GM12891 (cell line): ENCODE measurements at regions not wholly inside any gene's neighbourhood (a gene's known extent, or its start where the extent isn't known, plus 50 kb on each side); places are given as distances from the start of the nearest gene placed in this dataset.

Experiments used
- DNase-seq: peaks from one replicate; pipeline ENCODE4 v3.0.0; 2011; ENCODE audit warnings: low spot score; ENCODE audit not compliant: insufficient read length
- FAIRE-seq: peaks from 2 replicates; lab custom pipeline; 2011; peaks lifted over from hg19 to GRCh38; lab: Jason Lieb, UNC
- PAX5 ChIP-seq: IDR thresholded peaks from 2 replicates; pipeline ENCODE4 v1.6.1; 2011; ENCODE audit warnings: low read length, moderate library complexity, mild to moderate bottlenecking; ENCODE audit not compliant: insufficient read depth, severe bottlenecking
- POLR2A ChIP-seq: IDR thresholded peaks from 2 replicates; pipeline ENCODE4 v1.6.1; 2011; ENCODE audit warnings: low read depth, low read length, control low read depth
- POLR2AphosphoS5 ChIP-seq: IDR thresholded peaks from 2 replicates; pipeline ENCODE4 v1.6.1; 2011; ENCODE audit warnings: low read depth, low read length, control low read depth
- POU2F2 ChIP-seq: IDR thresholded peaks from 2 replicates; pipeline ENCODE4 v1.6.1; 2011; ENCODE audit warnings: low read depth, mild to moderate bottlenecking, control low read depth, low read length, moderate library complexity
- SPI1 ChIP-seq: IDR thresholded peaks from 2 replicates; pipeline ENCODE4 v1.6.1; 2011; ENCODE audit warnings: low read depth, low read length, control low read depth
- TAF1 ChIP-seq: IDR thresholded peaks from 2 replicates; pipeline ENCODE4 v1.6.1; 2011; ENCODE audit warnings: low read depth, low read length, control low read depth

GRCh38 chr12:83827193-83827592, 1085.4 kb downstream of the SLC6A15 start:
- no peak for TF ChIP-seq POU2F2
- no peak for TF ChIP-seq TAF1
- no peak for TF ChIP-seq SPI1
- TF ChIP-seq PAX5, result no peak
- no peak for TF ChIP-seq POLR2AphosphoS5
- no peak for TF ChIP-seq POLR2A
- no peak for FAIRE-seq
- no peak for DNase-seq

GRCh38 chr12:83826112-83826511, 1086.5 kb downstream of the SLC6A15 start:
- FAIRE-seq, result peak; percentile 57
- no peak for TF ChIP-seq TAF1
- TF ChIP-seq SPI1, result no peak
- no peak for TF ChIP-seq POLR2AphosphoS5
- TF ChIP-seq PAX5, result no peak
- TF ChIP-seq POU2F2, result no peak
- no peak for TF ChIP-seq POLR2A
- DNase-seq, result no peak

GRCh38 chr12:83823386-83824045, 1089.1 kb downstream of the SLC6A15 start:
- peak; percentile 77 for FAIRE-seq
- TF ChIP-seq POLR2A (no peak), POU2F2 (no peak), POLR2AphosphoS5 (no peak), TAF1 (no peak), SPI1 (no peak), PAX5 (no peak)
- DNase-seq, result no peak

- FAIRE-seq, result no peak
- no peak for DNase-seq
- TF ChIP-seq POLR2AphosphoS5, result no peak
- TF ChIP-seq POLR2A, result no peak
- no peak for TF ChIP-seq POU2F2
- TF ChIP-seq TAF1, result no peak
- TF ChIP-seq SPI1, result no peak
- no peak for TF ChIP-seq PAX5
These were observed 1090.6 kb downstream of the SLC6A15 start for GRCh38 chr12:83821967-83822366.

GRCh38 chr12:83818881-83819280, 1093.7 kb downstream of the SLC6A15 start:
- no peak for TF ChIP-seq POU2F2
- no peak for TF ChIP-seq POLR2A
- TF ChIP-seq SPI1, result no peak
- TF ChIP-seq PAX5, result no peak
- no peak for TF ChIP-seq POLR2AphosphoS5
- no peak for TF ChIP-seq TAF1
- no peak for FAIRE-seq
- no peak for DNase-seq

- FAIRE-seq, result no peak
- DNase-seq, result no peak
- TF ChIP-seq SPI1, result no peak
- no peak for TF ChIP-seq POLR2AphosphoS5
- TF ChIP-seq PAX5, result no peak
- no peak for TF ChIP-seq TAF1
- no peak for TF ChIP-seq POU2F2
- TF ChIP-seq POLR2A, result no peak
These were observed 1094.9 kb downstream of the SLC6A15 start for GRCh38 chr12:83817730-83818129.

- no peak for TF ChIP-seq TAF1
- TF ChIP-seq SPI1, result no peak
- no peak for TF ChIP-seq POU2F2
- FAIRE-seq (no peak), DNase-seq (no peak)
These were observed 1104.0 kb downstream of the SLC6A15 start for GRCh38 chr12:83808591-83808990.

GRCh38 chr12:83807871-83808270, 1104.7 kb downstream of the SLC6A15 start:
- no peak for TF ChIP-seq POLR2A
- no peak for TF ChIP-seq SPI1
- TF ChIP-seq POLR2AphosphoS5, result no peak
- no peak for TF ChIP-seq POU2F2
- DNase-seq (no peak), FAIRE-seq (no peak)

- no peak for FAIRE-seq
- TF ChIP-seq TAF1, result no peak
- TF ChIP-seq SPI1, result no peak
- TF ChIP-seq PAX5, result no peak
- no peak for TF ChIP-seq POU2F2
- no peak for TF ChIP-seq POLR2AphosphoS5
- no peak for TF ChIP-seq POLR2A
- DNase-seq, result no peak
These were observed 1106.7 kb downstream of the SLC6A15 start for GRCh38 chr12:83805873-83806272.

- DNase-seq, result no peak
- no peak for TF ChIP-seq POU2F2
- no peak for FAIRE-seq
These were observed 1107.3 kb downstream of the SLC6A15 start for GRCh38 chr12:83805156-83805772.

- FAIRE-seq (no peak), DNase-seq (no peak)
These were observed 1110.6 kb downstream of the SLC6A15 start for GRCh38 chr12:83801972-83802371.

More at GRCh38 chr12:83801972-83802371, 1110.6 kb downstream of the SLC6A15 start:
- TF ChIP-seq PAX5 (no peak), POLR2A (no peak), POU2F2 (no peak), SPI1 (no peak), POLR2AphosphoS5 (no peak), TAF1 (no peak)
